ENCODE measurements at regions not wholly inside any gene's neighbourhood (a gene's known extent, or its start where the extent isn't known, plus 50 kb on each side); places are given as distances from the start of the nearest gene placed in this dataset.

- ATAC-seq (ENCODE audit: low FRiP score in 2 of 2) (no peak), DNase-seq (no peak)
- Histone ChIP-seq H3K4me1 (no peaks in the 10 kb centered on the region), H3K27ac (no peak overlapping the region), H3K27me3 (no peaks in the 10 kb centered on the region), H3K4me3 (no peak overlapping the region), H3K36me3 (no peaks in the 10 kb centered on the region), H3K9me3 (no peaks in the 10 kb centered on the region)
- 93 to 95% methylated on average over 7 of the region's 7 CpGs for WGBS, 2 donors
- TF ChIP-seq EP300 (IDR thresholded peaks at IDR 0.05), result no peak
- no peak for TF ChIP-seq POLR2AphosphoS5 (IDR thresholded peaks at IDR 0.05)
- TF ChIP-seq, protein P1, sequence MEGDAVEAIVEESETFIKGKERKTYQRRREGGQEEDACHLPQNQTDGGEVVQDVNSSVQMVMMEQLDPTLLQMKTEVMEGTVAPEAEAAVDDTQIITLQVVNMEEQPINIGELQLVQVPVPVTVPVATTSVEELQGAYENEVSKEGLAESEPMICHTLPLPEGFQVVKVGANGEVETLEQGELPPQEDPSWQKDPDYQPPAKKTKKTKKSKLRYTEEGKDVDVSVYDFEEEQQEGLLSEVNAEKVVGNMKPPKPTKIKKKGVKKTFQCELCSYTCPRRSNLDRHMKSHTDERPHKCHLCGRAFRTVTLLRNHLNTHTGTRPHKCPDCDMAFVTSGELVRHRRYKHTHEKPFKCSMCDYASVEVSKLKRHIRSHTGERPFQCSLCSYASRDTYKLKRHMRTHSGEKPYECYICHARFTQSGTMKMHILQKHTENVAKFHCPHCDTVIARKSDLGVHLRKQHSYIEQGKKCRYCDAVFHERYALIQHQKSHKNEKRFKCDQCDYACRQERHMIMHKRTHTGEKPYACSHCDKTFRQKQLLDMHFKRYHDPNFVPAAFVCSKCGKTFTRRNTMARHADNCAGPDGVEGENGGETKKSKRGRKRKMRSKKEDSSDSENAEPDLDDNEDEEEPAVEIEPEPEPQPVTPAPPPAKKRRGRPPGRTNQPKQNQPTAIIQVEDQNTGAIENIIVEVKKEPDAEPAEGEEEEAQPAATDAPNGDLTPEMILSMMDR (IDR thresholded peaks at IDR 0.05), result no peak
- TF ChIP-seq POLR2A (IDR thresholded peaks at IDR 0.05), result no peak
Observed at GRCh38 chr14:61179796-61180398, 101.2 kb downstream of the TMEM30B start.

- H3K4me3 ChIP-seq, result no peak overlapping the region
- DNase-seq, result no peak
- no peak for ATAC-seq (ENCODE audit: low FRiP score in 2 of 2)
- no peaks in the 10 kb centered on the region for H3K9me3 ChIP-seq
- 84 to 88% methylated on average over 7 of the region's 7 CpGs for WGBS, 2 donors
- no peaks in the 10 kb centered on the region for H3K4me1 ChIP-seq
- no peak for TF ChIP-seq EP300 (IDR thresholded peaks at IDR 0.05)
- no peak for TF ChIP-seq POLR2AphosphoS5 (IDR thresholded peaks at IDR 0.05)
- TF ChIP-seq, protein P1 (IDR thresholded peaks at IDR 0.05), result no peak
- TF ChIP-seq POLR2A (IDR thresholded peaks at IDR 0.05), result no peak
- H3K27me3 ChIP-seq, result no peaks in the 10 kb centered on the region
- peak overlapping the region in 1 of 4 donors; percentile 4 for H3K27ac ChIP-seq
- H3K36me3 ChIP-seq, result no peaks in the 10 kb centered on the region
Observed at GRCh38 chr14:61179061-61179690, 102.0 kb downstream of the TMEM30B start.

DNA sequence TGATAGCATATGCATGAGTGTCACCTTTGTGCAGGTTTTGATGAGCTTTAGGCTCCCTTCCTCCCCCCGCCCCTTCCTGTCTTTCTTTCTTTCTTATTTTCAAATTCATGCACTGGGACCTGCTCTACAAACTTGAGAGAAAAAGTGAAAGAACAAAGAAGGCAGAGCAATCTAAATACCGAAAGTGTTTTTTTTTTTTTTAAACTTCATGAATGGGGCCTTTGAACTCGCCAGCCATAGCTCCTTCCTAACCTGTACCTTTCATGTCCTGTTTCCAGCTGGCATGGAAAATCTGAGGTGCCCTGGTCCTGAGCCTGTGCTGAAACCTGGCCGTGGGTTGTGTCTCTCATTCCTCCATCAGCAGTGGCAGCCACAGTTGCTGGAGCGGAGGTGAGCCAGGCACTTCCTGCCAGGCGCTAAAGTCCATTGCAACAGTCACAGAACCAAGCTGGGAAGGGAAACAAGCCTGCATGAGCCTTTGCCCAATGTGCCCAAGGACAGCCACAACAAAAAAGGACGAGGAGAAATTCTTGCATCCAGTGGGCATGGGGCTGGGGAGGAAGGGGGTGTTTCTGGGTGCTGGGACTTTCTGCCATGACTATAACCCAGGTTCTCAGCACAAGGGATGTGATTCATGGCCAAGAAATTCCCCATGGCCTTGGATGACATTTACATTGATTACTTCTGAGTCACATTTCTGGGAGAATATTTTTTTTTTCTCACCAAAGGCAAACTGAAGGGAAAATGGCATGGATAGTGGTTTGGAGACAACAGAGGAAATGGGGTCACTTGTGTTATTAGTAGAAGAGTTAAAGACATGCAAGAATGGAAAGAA is 102.7 kb downstream of the TMEM30B start:
- H3K36me3 ChIP-seq, result no peaks in the 10 kb centered on the region
- no peaks in the 10 kb centered on the region for H3K4me1 ChIP-seq
- no peak for ATAC-seq (ENCODE audit: low FRiP score in 2 of 2)
- peak overlapping the region in 1 of 4 donors; percentile 19 for H3K27ac ChIP-seq
- DNase-seq, result no peak
- TF ChIP-seq, protein P1 (IDR thresholded peaks at IDR 0.05), result no peak
- TF ChIP-seq EP300 (IDR thresholded peaks at IDR 0.05) (no peak), POLR2A (IDR thresholded peaks at IDR 0.05) (no peak), POLR2AphosphoS5 (IDR thresholded peaks at IDR 0.05) (no peak)
- no peaks in the 10 kb centered on the region for H3K27me3 ChIP-seq
- WGBS, 2 donors, result 78 to 82% methylated on average over 7 of the region's 7 CpGs
- no peak overlapping the region for H3K4me3 ChIP-seq
- no peaks in the 10 kb centered on the region for H3K9me3 ChIP-seq

GRCh38 chr14:61177279-61178225 is 103.6 kb downstream of the TMEM30B start:
- 75 to 77% methylated on average over 12 to 14 of the region's 14 CpGs for WGBS, 2 donors
- Histone ChIP-seq H3K4me3 (no peak overlapping the region), H3K9me3 (no peaks in the 10 kb centered on the region), H3K27me3 (no peaks in the 10 kb centered on the region), H3K4me1 (no peaks in the 10 kb centered on the region), H3K27ac (no peak overlapping the region), H3K36me3 (no peaks in the 10 kb centered on the region)
- no peak for ATAC-seq (ENCODE audit: low FRiP score in 2 of 2)
- DNase-seq, result no peak
- TF ChIP-seq POLR2AphosphoS5 (IDR thresholded peaks at IDR 0.05) (no peak), POLR2A (IDR thresholded peaks at IDR 0.05) (no peak), EP300 (IDR thresholded peaks at IDR 0.05) (no peak)
- TF ChIP-seq, protein P1 (IDR thresholded peaks at IDR 0.05), result no peak

Data from upper lobe of left lung (tissue), 6 donors.